Activated CD8-positive, alpha-beta memory T cell treated with anti-CD3 and anti-CD28 coated beads, Interleukin-2, amount 10 ng/mL, durations not matched to agents 7 days and 5 days (primary cell): ENCODE measurements at regions not wholly inside any gene's neighbourhood (a gene's known extent, or its start where the extent isn't known, plus 50 kb on each side); places are given as distances from the start of the nearest gene placed in this dataset.

ENCODE experiments used
- ATAC-seq: fragments of 150-1000 bp; cut with Tn5 transposase; one replicate; pipeline ENCODE4 v1.10.0; 2021; ENCODE audit warnings: moderate library complexity
- CTCF ChIA-PET: fragments of 350-600 bp; sonication (Branson Sonifier 250); formaldehyde crosslinking; loops from one replicate; lab custom pipeline; 2021; ENCODE audit warnings: antibody characterized with exemption; lab: Charles Lee
- DNase-seq: peaks from one replicate; pipeline ENCODE4 v3.0.0-alpha.2; 2020
- H3K27ac Mint-ChIP-seq: one replicate; pipeline ENCODE4 v1.8.0; 2021; ENCODE audit warnings: mild to moderate bottlenecking, mixed read lengths
- H3K27me3 Mint-ChIP-seq: one replicate; pipeline ENCODE4 v1.8.0; 2021; ENCODE audit warnings: mixed read lengths
- H3K36me3 Mint-ChIP-seq: one replicate; pipeline ENCODE4 v1.8.0; 2021; ENCODE audit warnings: mild to moderate bottlenecking, mixed read lengths
- H3K4me1 Mint-ChIP-seq: one replicate; pipeline ENCODE4 v1.8.0; 2021; ENCODE audit warnings: mixed read lengths
- H3K4me3 Mint-ChIP-seq: one replicate; pipeline ENCODE4 v1.8.0; 2021; ENCODE audit warnings: mild to moderate bottlenecking, moderate library complexity, mixed read lengths
- H3K9me3 Mint-ChIP-seq: one replicate; pipeline ENCODE4 v1.8.0; 2022; ENCODE audit warnings: low read depth, mixed read lengths

DNA sequence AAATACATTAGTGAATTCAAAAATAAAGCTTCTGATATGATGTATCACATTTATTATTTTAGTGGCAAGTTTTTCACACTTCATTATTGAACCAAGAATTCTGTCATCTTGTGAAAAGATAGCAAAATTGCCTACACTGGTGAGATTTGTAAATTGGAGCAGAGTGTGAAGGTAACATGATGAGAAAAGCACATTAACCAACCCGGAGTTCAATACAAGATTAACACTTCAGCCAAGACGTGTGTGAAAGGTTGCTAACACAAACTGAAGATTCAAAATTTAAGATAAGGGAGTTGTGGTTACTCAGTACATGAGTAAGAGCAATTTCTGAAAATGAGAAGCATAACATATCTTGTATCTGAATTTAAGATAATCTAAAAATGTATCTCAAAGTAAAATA, 346.7 kb downstream of the PDHA2 start:
- H3K4me1 Mint-ChIP-seq, result no peaks in the 10 kb centered on the region
- peaks cover 2% of the 10 kb centered on the region for H3K9me3 Mint-ChIP-seq
- CTCF ChIA-PET, result no interaction called here

DNA sequence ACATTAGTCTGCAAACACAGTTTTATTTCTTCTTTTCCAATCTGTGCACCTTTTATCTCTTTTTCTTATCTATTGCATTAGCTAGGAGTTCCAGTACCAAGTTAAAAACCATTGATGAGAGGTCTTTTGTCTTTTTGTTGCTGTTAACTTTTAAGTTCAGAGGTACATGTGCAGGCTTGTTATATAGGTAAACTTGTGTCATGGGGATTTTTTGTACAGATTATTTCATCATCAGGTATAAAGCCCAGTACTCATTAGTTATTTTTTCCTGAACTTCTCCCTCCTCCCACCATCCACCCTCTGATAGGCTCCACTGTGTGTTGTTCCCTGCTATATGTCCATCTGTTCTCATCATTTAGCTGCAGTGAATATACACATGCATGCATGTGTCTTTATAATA, 349.9 kb downstream of the PDHA2 start:
- no peak for DNase-seq
- Mint-ChIP-seq H3K27me3 (no peaks in the 10 kb centered on the region), H3K9me3 (peaks cover 2% of the 10 kb centered on the region), H3K27ac (no peak overlapping the region), H3K4me1 (no peaks in the 10 kb centered on the region), H3K4me3 (no peak overlapping the region), H3K36me3 (no peaks in the 10 kb centered on the region)
- CTCF ChIA-PET, result no interaction called here
- ATAC-seq, result no peak

More for the DNA sequence above, 346.7 kb downstream of the PDHA2 start:
- Mint-ChIP-seq H3K36me3 (no peaks in the 10 kb centered on the region), H3K27ac (no peak overlapping the region), H3K27me3 (no peaks in the 10 kb centered on the region), H3K4me3 (no peak overlapping the region)
- ATAC-seq (no peak), DNase-seq (no peak)

DNA sequence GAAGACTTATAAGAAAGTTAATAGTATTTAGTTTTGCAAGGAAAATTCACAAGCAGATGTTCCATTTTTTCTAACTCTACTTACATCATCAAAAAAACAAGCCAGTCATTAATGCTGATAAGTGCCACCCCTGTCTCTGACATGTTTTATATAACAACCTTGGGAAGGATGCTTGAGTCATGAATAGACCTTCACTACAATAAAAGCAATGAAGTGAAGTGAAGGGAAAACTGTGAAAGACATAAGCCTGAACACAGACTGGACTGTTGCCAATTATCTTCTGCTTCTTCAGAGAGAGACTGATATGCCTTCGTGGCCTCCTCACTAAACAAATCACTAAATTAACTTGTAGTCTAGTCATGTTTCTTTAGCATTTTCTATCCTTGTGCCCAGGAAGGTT, 353.2 kb downstream of the PDHA2 start:
- Mint-ChIP-seq H3K9me3 (peaks cover 2% of the 10 kb centered on the region), H3K27ac (no peak overlapping the region), H3K4me1 (no peaks in the 10 kb centered on the region), H3K27me3 (no peaks in the 10 kb centered on the region), H3K36me3 (no peaks in the 10 kb centered on the region), H3K4me3 (no peak overlapping the region)
- DNase-seq (no peak), ATAC-seq (no peak)
- CTCF ChIA-PET, result no interaction called here

DNA sequence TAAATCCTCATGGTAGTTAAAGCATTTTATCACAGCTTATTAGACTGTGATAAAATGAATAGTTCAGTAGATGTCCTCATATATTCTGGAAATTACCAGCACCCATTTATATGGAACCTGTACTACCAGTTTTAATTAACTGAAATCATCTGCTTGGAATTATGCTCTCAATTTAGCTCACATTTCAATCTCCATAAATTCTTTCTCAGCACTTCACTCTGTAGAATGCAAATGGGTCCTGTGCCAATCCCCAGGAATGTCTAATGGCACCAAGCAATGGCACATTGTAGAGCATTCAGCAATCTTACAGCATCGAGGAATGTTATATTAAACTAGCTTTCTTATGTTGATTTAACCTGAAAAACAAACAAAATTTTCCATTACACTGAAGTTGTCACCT, 355.1 kb downstream of the PDHA2 start:
- no peaks in the 10 kb centered on the region for H3K4me1 Mint-ChIP-seq
- CTCF ChIA-PET, result no interaction called here

DNA sequence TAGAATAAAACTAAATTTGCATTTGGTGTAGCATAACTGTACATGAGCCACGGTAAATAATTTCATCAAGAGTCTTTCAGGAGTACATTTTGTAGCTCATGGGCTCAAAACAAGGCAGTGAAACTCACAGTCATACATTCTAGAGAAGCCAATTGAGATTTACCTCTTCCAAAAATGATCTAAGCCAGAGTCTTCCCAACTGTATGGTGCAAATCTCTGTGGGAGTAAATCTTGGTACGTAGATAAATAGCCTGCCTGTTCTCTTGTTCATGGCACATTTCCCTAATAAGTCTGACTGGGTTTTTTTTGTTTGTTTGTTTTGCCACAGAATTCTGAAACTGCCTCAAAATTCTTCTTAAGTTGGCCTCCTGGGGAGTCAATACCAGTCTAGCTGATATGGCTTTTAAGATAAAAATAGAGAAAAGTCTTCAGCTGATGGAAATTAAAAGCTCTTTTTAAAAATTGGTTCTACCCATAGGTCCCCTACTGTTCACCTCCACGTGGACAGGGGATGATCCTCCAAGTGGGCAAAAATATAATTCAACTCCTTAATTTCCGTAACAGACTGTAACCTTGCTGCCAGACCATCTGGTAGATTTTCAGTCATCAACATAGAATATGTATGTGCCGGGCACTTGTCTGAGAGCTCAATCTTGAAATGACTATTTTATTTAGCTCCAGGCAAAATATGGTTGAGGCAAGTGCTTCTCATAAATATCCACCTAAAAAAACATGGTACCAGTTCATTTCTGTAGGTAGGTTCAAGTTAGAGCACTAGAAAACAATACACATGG, 365.4 kb downstream of the PDHA2 start:
- CTCF ChIA-PET, result no interaction called here
- no peak for ATAC-seq
- Mint-ChIP-seq H3K27ac (no peak overlapping the region), H3K27me3 (no peaks in the 10 kb centered on the region), H3K4me1 (no peaks in the 10 kb centered on the region), H3K36me3 (no peaks in the 10 kb centered on the region), H3K4me3 (no peak overlapping the region), H3K9me3 (peaks cover 2% of the 10 kb centered on the region)
- no peak for DNase-seq

More for the DNA sequence above, 355.1 kb downstream of the PDHA2 start:
- DNase-seq (no peak), ATAC-seq (no peak)
- no peak overlapping the region for H3K27ac Mint-ChIP-seq
- H3K9me3 Mint-ChIP-seq, result no peaks in the 10 kb centered on the region
- H3K4me3 Mint-ChIP-seq, result no peak overlapping the region
- no peaks in the 10 kb centered on the region for H3K27me3 Mint-ChIP-seq
- no peaks in the 10 kb centered on the region for H3K36me3 Mint-ChIP-seq

DNA sequence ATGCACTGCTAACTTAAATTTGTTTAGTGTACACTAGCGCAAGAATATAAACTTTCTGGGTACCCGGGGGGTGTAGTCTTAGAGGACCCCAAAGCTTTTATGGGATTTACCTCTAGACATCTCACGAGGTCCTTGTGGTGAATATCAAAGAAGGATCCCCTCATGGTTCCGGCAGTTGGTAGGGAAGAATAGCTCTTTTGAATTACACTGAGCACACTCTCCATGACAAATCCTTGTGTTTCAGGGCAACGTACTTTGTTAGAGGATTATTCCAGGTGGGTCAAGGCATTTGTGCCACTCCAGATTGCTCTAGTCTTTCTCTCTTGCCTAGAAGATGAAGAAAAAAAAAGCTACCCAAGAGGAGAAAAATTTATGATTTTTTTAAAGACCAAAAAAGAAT, 387.6 kb downstream of the PDHA2 start:
- CTCF ChIA-PET, result no interaction called here
- H3K27ac Mint-ChIP-seq, result no peak overlapping the region

DNA sequence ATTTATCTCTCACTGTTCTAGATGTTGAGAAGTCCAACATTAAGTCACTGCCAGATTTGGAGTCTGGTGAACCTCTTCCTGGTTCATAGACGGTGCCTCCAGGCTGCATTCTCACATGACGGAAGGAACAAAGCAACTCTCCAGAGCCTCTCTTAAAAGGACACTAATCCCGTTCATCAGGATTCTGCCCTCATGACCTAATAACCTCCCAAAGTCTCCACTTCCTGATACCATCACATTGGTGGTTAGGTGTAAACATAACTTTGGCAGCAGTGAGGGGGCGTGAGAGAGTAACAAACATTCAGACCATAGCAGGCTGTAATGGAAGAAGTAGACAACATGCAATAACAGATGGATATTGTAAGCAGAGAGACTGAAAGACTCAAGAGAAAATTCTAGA, 388.6 kb downstream of the PDHA2 start:
- no peak overlapping the region for H3K4me3 Mint-ChIP-seq
- H3K27me3 Mint-ChIP-seq, result no peaks in the 10 kb centered on the region
- ATAC-seq (no peak), DNase-seq (no peak)
- CTCF ChIA-PET, result no interaction called here
- no peak overlapping the region for H3K27ac Mint-ChIP-seq
- H3K36me3 Mint-ChIP-seq, result no peaks in the 10 kb centered on the region
- H3K4me1 Mint-ChIP-seq, result no peaks in the 10 kb centered on the region
- H3K9me3 Mint-ChIP-seq, result peaks cover 5% of the 10 kb centered on the region

More for the DNA sequence above, 387.6 kb downstream of the PDHA2 start:
- ATAC-seq (no peak), DNase-seq (no peak)
- Mint-ChIP-seq H3K4me3 (no peak overlapping the region), H3K4me1 (no peaks in the 10 kb centered on the region), H3K9me3 (peaks cover 5% of the 10 kb centered on the region), H3K36me3 (no peaks in the 10 kb centered on the region), H3K27me3 (no peaks in the 10 kb centered on the region)

DNA sequence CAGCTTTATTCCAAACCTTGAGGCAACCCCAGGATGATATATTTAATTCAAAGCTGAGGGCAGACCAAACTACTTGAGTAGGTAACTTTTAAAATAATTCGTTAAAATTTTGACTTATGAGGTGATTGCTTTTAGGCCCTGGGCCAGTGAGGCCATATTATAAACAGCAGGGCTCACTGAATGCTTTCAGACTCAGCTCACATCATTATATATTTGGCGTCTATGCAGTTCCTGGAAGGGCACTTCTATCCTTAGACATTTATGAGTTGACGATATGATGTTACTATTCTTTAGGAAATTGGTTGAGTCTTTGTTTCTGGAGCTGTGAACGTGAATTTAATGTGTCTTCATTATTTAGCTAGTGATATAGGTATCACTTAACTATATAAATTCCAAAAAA, 400.1 kb downstream of the PDHA2 start:
- H3K4me3 Mint-ChIP-seq, result no peak overlapping the region
- DNase-seq (no peak), ATAC-seq (no peak)
- CTCF ChIA-PET, result no interaction called here
- no peaks in the 10 kb centered on the region for H3K9me3 Mint-ChIP-seq
- H3K36me3 Mint-ChIP-seq, result no peaks in the 10 kb centered on the region
- no peak overlapping the region for H3K27ac Mint-ChIP-seq
- H3K4me1 Mint-ChIP-seq, result no peaks in the 10 kb centered on the region
- H3K27me3 Mint-ChIP-seq, result no peaks in the 10 kb centered on the region

DNA sequence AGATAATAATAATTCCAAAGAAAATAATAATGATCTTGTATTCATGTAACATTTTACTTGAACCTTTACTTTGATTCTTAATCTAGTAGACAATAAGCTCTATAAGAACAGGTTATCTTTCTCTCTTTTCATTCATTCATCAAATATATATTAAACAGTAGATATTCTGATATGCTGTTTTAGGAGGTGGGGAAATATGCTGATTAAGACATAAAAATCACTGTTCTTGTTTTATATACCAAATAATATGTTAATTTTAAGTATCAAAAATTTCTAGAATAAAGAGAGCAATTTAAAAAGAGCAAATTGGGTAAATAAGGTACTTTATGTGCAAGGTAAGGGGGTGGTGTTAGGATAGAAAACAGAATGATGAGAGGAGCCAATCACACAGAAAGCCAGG, 401.9 kb downstream of the PDHA2 start:
- DNase-seq (no peak), ATAC-seq (no peak)
- Mint-ChIP-seq H3K4me1 (no peaks in the 10 kb centered on the region), H3K9me3 (peaks cover 2% of the 10 kb centered on the region), H3K27me3 (no peaks in the 10 kb centered on the region), H3K27ac (no peak overlapping the region), H3K36me3 (no peaks in the 10 kb centered on the region), H3K4me3 (no peak overlapping the region)
- CTCF ChIA-PET, result no interaction called here

DNA sequence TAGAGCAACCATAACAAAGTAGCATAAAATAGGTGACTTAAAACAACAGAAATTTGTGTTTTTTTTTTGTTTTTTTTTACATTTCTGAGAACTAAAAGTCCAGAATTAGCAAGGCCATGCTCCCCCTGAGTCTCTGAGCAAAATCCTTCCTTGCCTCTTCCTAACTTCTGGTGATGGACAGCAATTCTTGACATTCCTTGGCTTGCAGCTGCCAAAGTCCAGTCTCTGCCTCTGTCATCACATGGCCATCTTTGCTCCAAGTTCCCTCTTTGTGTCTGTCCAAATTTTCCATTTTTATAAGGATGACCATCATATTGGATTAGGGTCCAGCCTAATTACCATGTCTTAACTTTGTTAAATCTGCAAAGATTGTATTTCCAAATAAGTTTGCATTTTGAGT, 407.2 kb downstream of the PDHA2 start:
- Mint-ChIP-seq H3K27me3 (no peaks in the 10 kb centered on the region), H3K4me3 (no peak overlapping the region), H3K27ac (no peak overlapping the region), H3K9me3 (peaks cover 2% of the 10 kb centered on the region), H3K4me1 (no peaks in the 10 kb centered on the region), H3K36me3 (no peaks in the 10 kb centered on the region)
- CTCF ChIA-PET, result no interaction called here
- ATAC-seq (no peak), DNase-seq (no peak)

DNA sequence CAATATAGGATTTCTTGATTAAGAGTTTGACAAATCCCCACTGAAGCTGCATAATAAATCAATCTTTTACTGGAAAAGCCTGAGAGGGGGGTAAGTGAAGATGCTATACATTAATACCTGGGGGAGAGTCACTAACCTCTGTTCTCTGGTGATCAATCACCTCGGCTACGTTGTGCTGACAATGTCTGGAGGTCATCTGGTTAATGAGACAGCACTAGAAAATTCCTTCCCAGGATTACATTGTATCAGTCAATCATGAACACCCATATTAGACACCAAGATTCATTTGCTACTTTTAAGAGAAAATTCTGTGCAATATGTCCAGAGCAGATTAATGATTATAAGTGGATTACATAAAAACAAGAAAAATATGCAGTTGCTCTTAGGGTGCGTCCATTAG, 408.3 kb downstream of the PDHA2 start:
- H3K36me3 Mint-ChIP-seq, result no peaks in the 10 kb centered on the region

DNA sequence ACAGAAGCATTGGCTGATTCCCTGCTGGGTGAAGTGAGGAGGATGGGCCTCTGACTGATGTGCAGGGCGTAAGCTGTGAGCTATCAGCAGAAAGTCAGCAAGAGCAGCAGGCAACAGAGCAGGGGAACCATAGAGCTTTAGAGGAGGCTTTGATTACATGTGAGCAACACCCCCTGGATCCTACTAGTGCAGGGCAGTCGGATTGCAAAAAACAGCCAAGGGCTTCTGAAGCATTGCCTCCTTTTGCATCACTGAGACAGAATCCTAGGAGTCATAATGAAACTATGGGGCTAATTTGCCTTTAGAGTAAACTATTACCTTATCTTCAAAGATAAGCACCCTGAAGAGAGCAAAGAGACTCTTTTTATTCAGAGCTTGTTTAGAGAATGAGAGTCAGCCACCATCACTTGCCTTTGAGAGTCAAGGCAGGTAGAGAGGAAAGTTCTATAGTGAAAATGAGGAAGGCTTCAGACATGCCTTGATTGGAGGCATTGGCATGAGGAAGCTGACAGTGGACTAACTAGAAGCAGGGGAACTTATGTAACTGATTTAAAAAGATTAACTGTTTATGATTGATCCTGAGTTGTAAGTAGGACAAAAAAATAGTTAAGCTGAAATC, 420.3 kb downstream of the PDHA2 start:
- Mint-ChIP-seq H3K27ac (no peak overlapping the region), H3K4me1 (no peaks in the 10 kb centered on the region), H3K4me3 (no peak overlapping the region), H3K9me3 (peaks cover 5% of the 10 kb centered on the region), H3K27me3 (no peaks in the 10 kb centered on the region), H3K36me3 (no peaks in the 10 kb centered on the region)
- no peak for DNase-seq
- no peak for ATAC-seq
- CTCF ChIA-PET, result no interaction called here

More for the DNA sequence above, 408.3 kb downstream of the PDHA2 start:
- DNase-seq (no peak), ATAC-seq (no peak)
- H3K27me3 Mint-ChIP-seq, result no peaks in the 10 kb centered on the region
- CTCF ChIA-PET, result no interaction called here
- no peaks in the 10 kb centered on the region for H3K4me1 Mint-ChIP-seq
- H3K4me3 Mint-ChIP-seq, result no peak overlapping the region
- peaks cover 2% of the 10 kb centered on the region for H3K9me3 Mint-ChIP-seq
- no peak overlapping the region for H3K27ac Mint-ChIP-seq

DNA sequence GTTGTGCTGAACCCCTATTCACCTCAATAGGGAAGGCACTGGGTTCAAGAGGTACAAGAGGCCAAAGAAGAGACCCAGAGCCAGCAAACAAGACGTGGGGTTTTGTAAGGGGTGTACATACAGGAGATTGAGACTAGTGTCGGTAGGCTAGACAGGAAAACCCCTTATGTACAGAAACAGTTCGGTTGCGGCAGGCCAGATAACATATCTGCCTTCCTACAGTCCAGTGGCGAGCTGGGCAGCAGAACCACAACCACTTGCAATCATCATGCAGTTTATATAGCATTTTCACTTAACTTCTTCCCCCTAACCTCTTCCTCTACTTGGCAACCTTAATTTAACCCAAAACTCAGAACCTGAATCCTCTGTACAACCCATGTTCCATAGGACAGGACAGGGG, 422.2 kb downstream of the PDHA2 start:
- H3K27ac Mint-ChIP-seq, result no peak overlapping the region
- peaks cover 5% of the 10 kb centered on the region for H3K9me3 Mint-ChIP-seq
- no peak for DNase-seq

DNA sequence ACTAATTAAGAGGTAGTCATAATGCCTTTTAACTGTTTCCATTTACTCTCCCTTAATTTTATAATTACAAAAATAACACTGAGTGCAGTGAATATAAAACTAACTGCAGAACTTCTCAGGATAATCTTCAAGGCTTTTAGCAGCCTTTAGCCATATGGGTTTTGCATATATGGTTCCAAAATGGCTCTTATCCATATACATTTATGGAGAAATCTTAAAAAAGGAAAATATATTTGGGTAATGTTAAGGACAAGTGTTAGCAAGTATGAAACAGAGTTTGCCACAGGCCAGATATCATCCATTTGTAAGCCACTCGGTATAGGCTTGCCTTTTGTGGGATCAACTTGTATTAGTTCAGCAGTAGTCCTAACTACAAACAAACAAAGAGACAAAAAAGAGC, 423.4 kb downstream of the PDHA2 start:
- no peak for ATAC-seq
- no peaks in the 10 kb centered on the region for H3K36me3 Mint-ChIP-seq
- no peaks in the 10 kb centered on the region for H3K27me3 Mint-ChIP-seq
- H3K4me1 Mint-ChIP-seq, result no peaks in the 10 kb centered on the region
- peaks cover 7% of the 10 kb centered on the region for H3K9me3 Mint-ChIP-seq
- H3K4me3 Mint-ChIP-seq, result no peak overlapping the region
- CTCF ChIA-PET, result no interaction called here
- no peak overlapping the region for H3K27ac Mint-ChIP-seq
- no peak for DNase-seq

More for the DNA sequence above, 422.2 kb downstream of the PDHA2 start:
- Mint-ChIP-seq H3K4me1 (no peaks in the 10 kb centered on the region), H3K36me3 (no peaks in the 10 kb centered on the region), H3K27me3 (no peaks in the 10 kb centered on the region), H3K4me3 (no peak overlapping the region)
- ATAC-seq, result no peak
- CTCF ChIA-PET, result no interaction called here
